HUES48 (cell line): ENCODE measurements at regions not wholly inside any gene's neighbourhood (a gene's known extent, or its start where the extent isn't known, plus 50 kb on each side); places are given as distances from the start of the nearest gene placed in this dataset.

ENCODE experiments used
- H3K27ac ChIP-seq: one replicate; pipeline ENCODE4 v1.7.0; 2013; ENCODE audit warnings: low read depth, low read length, inconsistent platforms
- H3K27me3 ChIP-seq: 2 replicates; pipeline ENCODE4 v1.6.1; 2013; ENCODE audit warnings: mild to moderate bottlenecking, low read length; ENCODE audit not compliant: control insufficient read depth, insufficient read depth
- H3K36me3 ChIP-seq: 2 replicates; pipeline ENCODE4 v1.6.1; 2013; ENCODE audit warnings: low read length; ENCODE audit not compliant: control insufficient read depth, insufficient read depth
- H3K4me1 ChIP-seq: 2 replicates; pipeline ENCODE4 v1.6.1; 2013; ENCODE audit warnings: mild to moderate bottlenecking, low read length; ENCODE audit not compliant: control insufficient read depth, insufficient read depth
- H3K4me3 ChIP-seq: 2 replicates; pipeline ENCODE4 v1.5.1; 2013; ENCODE audit warnings: mild to moderate bottlenecking, low read depth, low read length
- H3K9ac ChIP-seq: 2 replicates; pipeline ENCODE4 v1.6.1; 2013; ENCODE audit warnings: mild to moderate bottlenecking, low read depth, low read length, moderate library complexity
- H3K9me3 ChIP-seq: 2 replicates; pipeline ENCODE4 v1.6.1; 2013; ENCODE audit warnings: low read length; ENCODE audit not compliant: control insufficient read depth, insufficient read depth

- Histone ChIP-seq H3K4me1 (peaks cover under 1% of the 10 kb centered on the region; the same call in 1 of the 2 replicates), H3K27ac (no peak overlapping the region), H3K9ac (no peak overlapping the region), H3K27me3 (no peaks in the 10 kb centered on the region), H3K4me3 (no peak overlapping the region), H3K36me3 (no peaks in the 10 kb centered on the region), H3K9me3 (peaks cover 5% of the 10 kb centered on the region; the same call in 1 of the 2 replicates)
Observed at GRCh38 chr4:11529625-11530201, 101.0 kb upstream of the HS3ST1 start.

GRCh38 chr4:11525085-11525484 lies 96.4 kb upstream of the HS3ST1 start:
- H3K9ac ChIP-seq: no peak overlapping the region
- no peaks in the 10 kb centered on the region for H3K4me1 ChIP-seq
- H3K27ac ChIP-seq: no peak overlapping the region

GRCh38 chr4:11518754-11519153 lies 90.1 kb upstream of the HS3ST1 start:
- H3K27me3 ChIP-seq: no peaks in the 10 kb centered on the region

More at GRCh38 chr4:11525085-11525484, 96.4 kb upstream of the HS3ST1 start:
- no peak overlapping the region for H3K4me3 ChIP-seq
- no peaks in the 10 kb centered on the region for H3K9me3 ChIP-seq
- H3K36me3 ChIP-seq: no peaks in the 10 kb centered on the region
- H3K27me3 ChIP-seq: no peaks in the 10 kb centered on the region

GRCh38 chr4:11514779-11515419 lies 86.2 kb upstream of the HS3ST1 start:
- no peak overlapping the region for H3K9ac ChIP-seq

More at GRCh38 chr4:11518754-11519153, 90.1 kb upstream of the HS3ST1 start:
- Histone ChIP-seq H3K36me3 (no peaks in the 10 kb centered on the region), H3K4me3 (no peak overlapping the region), H3K4me1 (no peaks in the 10 kb centered on the region), H3K27ac (no peak overlapping the region), H3K9ac (no peak overlapping the region), H3K9me3 (no peaks in the 10 kb centered on the region)

GRCh38 chr4:11514003-11514402 lies 85.3 kb upstream of the HS3ST1 start:
- H3K9me3 ChIP-seq: no peaks in the 10 kb centered on the region
- H3K9ac ChIP-seq: no peak overlapping the region
- H3K36me3 ChIP-seq: no peaks in the 10 kb centered on the region

More at GRCh38 chr4:11514779-11515419, 86.2 kb upstream of the HS3ST1 start:
- Histone ChIP-seq H3K4me3 (no peak overlapping the region), H3K27me3 (no peaks in the 10 kb centered on the region), H3K36me3 (no peaks in the 10 kb centered on the region), H3K4me1 (no peaks in the 10 kb centered on the region), H3K9me3 (no peaks in the 10 kb centered on the region), H3K27ac (no peak overlapping the region)

GRCh38 chr4:11512871-11513270 lies 84.2 kb upstream of the HS3ST1 start:
- Histone ChIP-seq H3K36me3 (no peaks in the 10 kb centered on the region), H3K27ac (no peak overlapping the region), H3K4me3 (no peak overlapping the region), H3K27me3 (no peaks in the 10 kb centered on the region), H3K4me1 (no peaks in the 10 kb centered on the region), H3K9ac (no peak overlapping the region), H3K9me3 (no peaks in the 10 kb centered on the region)

More at GRCh38 chr4:11514003-11514402, 85.3 kb upstream of the HS3ST1 start:
- Histone ChIP-seq H3K27ac (no peak overlapping the region), H3K27me3 (no peaks in the 10 kb centered on the region), H3K4me1 (no peaks in the 10 kb centered on the region), H3K4me3 (no peak overlapping the region)

- H3K27me3 ChIP-seq: no peaks in the 10 kb centered on the region
- H3K27ac ChIP-seq: no peak overlapping the region
- no peak overlapping the region for H3K9ac ChIP-seq
- no peaks in the 10 kb centered on the region for H3K4me1 ChIP-seq
- H3K36me3 ChIP-seq: no peaks in the 10 kb centered on the region
- no peaks in the 10 kb centered on the region for H3K9me3 ChIP-seq
- H3K4me3 ChIP-seq: no peak overlapping the region
Observed at GRCh38 chr4:11511321-11511720, 82.6 kb upstream of the HS3ST1 start.

- H3K27ac ChIP-seq: no peak overlapping the region
- no peak overlapping the region for H3K4me3 ChIP-seq
- no peaks in the 10 kb centered on the region for H3K27me3 ChIP-seq
- no peaks in the 10 kb centered on the region for H3K4me1 ChIP-seq
- H3K36me3 ChIP-seq: no peaks in the 10 kb centered on the region
- H3K9me3 ChIP-seq: no peaks in the 10 kb centered on the region
- H3K9ac ChIP-seq: no peak overlapping the region
Observed at GRCh38 chr4:11507920-11508319, 79.2 kb upstream of the HS3ST1 start.

- Histone ChIP-seq H3K9ac (no peak overlapping the region), H3K4me1 (no peaks in the 10 kb centered on the region), H3K4me3 (no peak overlapping the region), H3K36me3 (no peaks in the 10 kb centered on the region), H3K9me3 (no peaks in the 10 kb centered on the region), H3K27ac (no peak overlapping the region), H3K27me3 (no peaks in the 10 kb centered on the region)
Observed at GRCh38 chr4:11506194-11506593, 77.5 kb upstream of the HS3ST1 start.

- Histone ChIP-seq H3K36me3 (no peaks in the 10 kb centered on the region), H3K4me1 (no peaks in the 10 kb centered on the region), H3K4me3 (no peak overlapping the region), H3K9me3 (no peaks in the 10 kb centered on the region), H3K27ac (no peak overlapping the region), H3K9ac (no peak overlapping the region), H3K27me3 (no peaks in the 10 kb centered on the region)
Observed at GRCh38 chr4:11505221-11505971, 76.7 kb upstream of the HS3ST1 start.

GRCh38 chr4:11503166-11503565 lies 74.5 kb upstream of the HS3ST1 start:
- Histone ChIP-seq H3K36me3 (no peaks in the 10 kb centered on the region), H3K9ac (no peak overlapping the region), H3K27ac (no peak overlapping the region), H3K4me1 (no peaks in the 10 kb centered on the region), H3K9me3 (no peaks in the 10 kb centered on the region), H3K27me3 (no peaks in the 10 kb centered on the region), H3K4me3 (no peak overlapping the region)
